Tibial nerve (tissue), 4 donors: ENCODE measurements at regions not wholly inside any gene's neighbourhood (a gene's known extent, or its start where the extent isn't known, plus 50 kb on each side); places are given as distances from the start of the nearest gene placed in this dataset.

Source experiments
- DNase-seq, 2 donors: peaks; one replicate each; pipeline ENCODE4 v3.0.0-alpha.2; 2019; ENCODE audit warnings: low spot score in 2 of 2
- H3K27ac ChIP-seq, 4 donors: fragments of 200-600 bp; sonication (generic) in 3 of 4; one replicate each; pipeline ENCODE4 v1.5.1; 2017 to 2019; ENCODE audit warnings: mild to moderate bottlenecking in 1 of 4
- H3K27me3 ChIP-seq, 2 donors: fragments of 200-600 bp; sonication (generic) in 1 of 2; one replicate each; pipeline versions ENCODE4 v1.5.1 to v1.6.0; 2017 to 2019
- H3K36me3 ChIP-seq, 3 donors: fragments of 200-600 bp; sonication (generic); one replicate each; pipeline ENCODE4 v1.5.1; 2018 to 2019
- H3K4me1 ChIP-seq, 4 donors: fragments of 200-600 bp; sonication (generic) in 3 of 4; one replicate each; pipeline ENCODE4 v1.5.1; 2017 to 2019
- H3K4me3 ChIP-seq, 4 donors: fragments of 200-600 bp; sonication (generic) in 3 of 4; one replicate each; pipeline ENCODE4 v1.5.1; 2017 to 2019; ENCODE audit warnings: mild to moderate bottlenecking in 1 of 4, moderate library complexity in 1 of 4
- H3K9me3 ChIP-seq, 4 donors: fragments of 200-600 bp; sonication (generic) in 3 of 4; one replicate each; pipeline ENCODE4 v1.5.1; 2017 to 2019
- EP300 ChIP-seq, 2 donors: sonication (generic); formaldehyde crosslinking; IDR thresholded peaks; one replicate each; pipeline ENCODE4 v1.6.1; 2017; ENCODE audit warnings: antibody characterized with exemption in 2 of 2, mild to moderate bottlenecking in 1 of 2
- POLR2A ChIP-seq, 2 donors: fragments of 450-650 bp; IDR thresholded peaks; one replicate each; pipeline ENCODE4 v1.6.1; 2017; ENCODE audit warnings: antibody characterized with exemption in 2 of 2, mild to moderate bottlenecking in 2 of 2, moderate library complexity in 2 of 2
- whole genome bisulfite sequencing, 2 donors: methylation state at CpG; one replicate each; pipeline ENCODE4 v1.1.5; 2018; 5-methylcytosine and 5-hydroxymethylcytosine counted together
- TF ChIP-seq, protein P1 (sequence below), 5 experiments: fragments of 200-600 bp in 3 of 5; fragments of 450-650 bp in 2 of 5; sonication (generic) in 3 of 5; IDR thresholded peaks; one replicate each; pipeline ENCODE4 v1.5.1; 2016 to 2019; ENCODE audit warnings: antibody characterized with exemption in 5 of 5, mild to moderate bottlenecking in 3 of 5, moderate library complexity in 2 of 5

GRCh38 chr4:126458993-126459392, 1144.2 kb downstream of the FAT4 start:
- Histone ChIP-seq H3K36me3 (no peaks in the 10 kb centered on the region), H3K4me1 (no peaks in the 10 kb centered on the region), H3K27me3 (no peaks in the 10 kb centered on the region), H3K9me3 (no peaks in the 10 kb centered on the region), H3K4me3 (no peak overlapping the region), H3K27ac (no peak overlapping the region)
- no peak for DNase-seq
- 74 to 86% methylated on average over 1 of the region's 1 CpG for WGBS, 2 donors
- TF ChIP-seq, protein P1, sequence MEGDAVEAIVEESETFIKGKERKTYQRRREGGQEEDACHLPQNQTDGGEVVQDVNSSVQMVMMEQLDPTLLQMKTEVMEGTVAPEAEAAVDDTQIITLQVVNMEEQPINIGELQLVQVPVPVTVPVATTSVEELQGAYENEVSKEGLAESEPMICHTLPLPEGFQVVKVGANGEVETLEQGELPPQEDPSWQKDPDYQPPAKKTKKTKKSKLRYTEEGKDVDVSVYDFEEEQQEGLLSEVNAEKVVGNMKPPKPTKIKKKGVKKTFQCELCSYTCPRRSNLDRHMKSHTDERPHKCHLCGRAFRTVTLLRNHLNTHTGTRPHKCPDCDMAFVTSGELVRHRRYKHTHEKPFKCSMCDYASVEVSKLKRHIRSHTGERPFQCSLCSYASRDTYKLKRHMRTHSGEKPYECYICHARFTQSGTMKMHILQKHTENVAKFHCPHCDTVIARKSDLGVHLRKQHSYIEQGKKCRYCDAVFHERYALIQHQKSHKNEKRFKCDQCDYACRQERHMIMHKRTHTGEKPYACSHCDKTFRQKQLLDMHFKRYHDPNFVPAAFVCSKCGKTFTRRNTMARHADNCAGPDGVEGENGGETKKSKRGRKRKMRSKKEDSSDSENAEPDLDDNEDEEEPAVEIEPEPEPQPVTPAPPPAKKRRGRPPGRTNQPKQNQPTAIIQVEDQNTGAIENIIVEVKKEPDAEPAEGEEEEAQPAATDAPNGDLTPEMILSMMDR (IDR thresholded peaks at IDR 0.05) = no peak
- TF ChIP-seq EP300 (IDR thresholded peaks at IDR 0.05) = no peak
- TF ChIP-seq POLR2A (IDR thresholded peaks at IDR 0.05) = no peak

- Histone ChIP-seq H3K27me3 (no peaks in the 10 kb centered on the region), H3K4me1 (no peaks in the 10 kb centered on the region), H3K9me3 (no peaks in the 10 kb centered on the region), H3K27ac (no peak overlapping the region), H3K4me3 (no peak overlapping the region), H3K36me3 (no peaks in the 10 kb centered on the region)
- TF ChIP-seq EP300 (IDR thresholded peaks at IDR 0.05) (no peak), POLR2A (IDR thresholded peaks at IDR 0.05) (no peak)
- TF ChIP-seq, protein P1 (IDR thresholded peaks at IDR 0.05) = no peak
- 80 to 81% methylated on average over 1 of the region's 1 CpG for WGBS, 2 donors
- no peak for DNase-seq
These were observed 1150.6 kb downstream of the FAT4 start for GRCh38 chr4:126465341-126465740.

GRCh38 chr4:126466848-126467247, 1152.1 kb downstream of the FAT4 start:
- H3K4me3 ChIP-seq = no peak overlapping the region
- no peaks in the 10 kb centered on the region for H3K27me3 ChIP-seq
- DNase-seq = no peak
- H3K36me3 ChIP-seq = no peaks in the 10 kb centered on the region
- no peak overlapping the region for H3K27ac ChIP-seq
- TF ChIP-seq POLR2A (IDR thresholded peaks at IDR 0.05) (no peak), EP300 (IDR thresholded peaks at IDR 0.05) (no peak)
- TF ChIP-seq, protein P1 (IDR thresholded peaks at IDR 0.05) = no peak
- no peaks in the 10 kb centered on the region for H3K9me3 ChIP-seq
- 91 to 98% methylated on average over 2 of the region's 2 CpGs for WGBS, 2 donors
- no peaks in the 10 kb centered on the region for H3K4me1 ChIP-seq

DNA sequence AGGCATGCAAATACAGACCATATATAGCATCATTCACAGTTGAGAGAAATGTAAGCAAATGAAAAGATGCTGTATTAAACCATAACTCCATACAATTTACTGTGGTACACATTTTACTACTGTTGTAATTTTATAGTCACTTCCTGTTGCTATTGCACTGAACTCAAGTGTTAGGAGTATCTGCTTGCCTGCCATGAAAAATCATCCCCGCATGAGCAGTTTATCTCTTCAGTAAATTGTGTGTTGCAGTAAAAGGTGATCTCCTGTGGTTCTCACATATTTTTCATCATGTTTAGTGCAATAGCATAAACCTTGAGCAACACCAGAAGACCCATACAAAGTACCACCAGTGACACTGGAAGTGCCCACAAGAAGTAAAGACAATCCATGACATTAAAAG, 1153.4 kb downstream of the FAT4 start:
- H3K4me1 ChIP-seq = no peaks in the 10 kb centered on the region
- no peak for DNase-seq
- TF ChIP-seq POLR2A (IDR thresholded peaks at IDR 0.05) (no peak), EP300 (IDR thresholded peaks at IDR 0.05) (no peak)
- TF ChIP-seq, protein P1 (IDR thresholded peaks at IDR 0.05) = no peak
- H3K4me3 ChIP-seq = no peak overlapping the region
- no peaks in the 10 kb centered on the region for H3K9me3 ChIP-seq
- H3K27ac ChIP-seq = no peak overlapping the region
- no peaks in the 10 kb centered on the region for H3K27me3 ChIP-seq
- H3K36me3 ChIP-seq = no peaks in the 10 kb centered on the region
- WGBS, 2 donors = 98 to 100% methylated on average over 1 of the region's 1 CpG

DNA sequence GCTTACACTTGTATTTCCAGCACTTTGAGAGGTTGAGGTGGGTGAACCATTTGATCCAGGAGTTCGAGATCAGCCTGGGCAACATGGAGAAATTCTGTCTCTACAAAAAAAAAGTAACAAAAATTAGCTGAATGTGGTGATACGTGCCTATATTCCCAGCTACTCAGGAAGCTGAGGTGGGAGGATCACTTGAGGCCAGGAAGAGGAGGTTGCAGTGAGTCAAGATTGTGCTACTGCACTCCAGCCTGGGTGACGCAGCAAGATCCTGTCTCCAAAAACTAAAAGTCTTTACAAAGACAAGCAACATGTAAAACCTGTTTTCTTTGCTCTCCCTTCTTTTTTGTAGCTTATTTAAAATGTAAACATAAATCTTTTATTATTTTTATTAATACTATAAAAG, 1156.1 kb downstream of the FAT4 start:
- Histone ChIP-seq H3K36me3 (no peaks in the 10 kb centered on the region), H3K27ac (no peak overlapping the region), H3K4me3 (no peak overlapping the region), H3K4me1 (no peaks in the 10 kb centered on the region), H3K9me3 (peaks cover 0 to 11% (median 0%) of the 10 kb centered on the region in 4 donors), H3K27me3 (no peaks in the 10 kb centered on the region)
- TF ChIP-seq EP300 (IDR thresholded peaks at IDR 0.05) (no peak), POLR2A (IDR thresholded peaks at IDR 0.05) (no peak)
- TF ChIP-seq, protein P1 (IDR thresholded peaks at IDR 0.05) = no peak
- no peak for DNase-seq
- 79 to 82% methylated on average over 3 of the region's 3 CpGs for WGBS, 2 donors
